H9 (cell line): ENCODE measurements at regions not wholly inside any gene's neighbourhood (a gene's known extent, or its start where the extent isn't known, plus 50 kb on each side); places are given as distances from the start of the nearest gene placed in this dataset.

ENCODE experiments used
- DNase-seq: peaks from one replicate; pipeline ENCODE4 v3.0.0-alpha.2; 2017
- H2AFZ ChIP-seq: one replicate; pipeline ENCODE4 v1.6.1; 2013; ENCODE audit warnings: mild to moderate bottlenecking, low read length, control low read depth, moderate library complexity
- H2AK5ac ChIP-seq: 2 replicates; pipeline ENCODE4 v1.6.1; 2013; ENCODE audit warnings: low read length, control low read depth, mixed read lengths; ENCODE audit not compliant: insufficient read length
- H2BK120ac ChIP-seq: one replicate; pipeline ENCODE4 v1.6.1; 2013; ENCODE audit warnings: low read depth, mild to moderate bottlenecking, low read length, control low read depth, inconsistent platforms; ENCODE audit not compliant: poor library complexity, severe bottlenecking
- H2BK12ac ChIP-seq: 2 replicates; pipeline ENCODE4 v1.6.1; 2013; ENCODE audit warnings: low read length, control low read depth, mixed read lengths, low read depth; ENCODE audit not compliant: insufficient read length
- H2BK15ac ChIP-seq: 2 replicates; pipeline ENCODE4 v1.6.1; 2013; ENCODE audit warnings: low read depth, low read length, control low read depth
- H2BK20ac ChIP-seq: one replicate; pipeline ENCODE4 v1.6.1; 2013; ENCODE audit warnings: low read depth, mild to moderate bottlenecking, low read length, control low read depth, inconsistent platforms; ENCODE audit not compliant: poor library complexity, severe bottlenecking
- H2BK5ac ChIP-seq: 2 replicates; pipeline ENCODE4 v1.6.1; 2013; ENCODE audit warnings: low read length, control low read depth, mixed read lengths; ENCODE audit not compliant: insufficient read length
- H3K14ac ChIP-seq: 2 replicates; pipeline ENCODE4 v1.6.1; 2013; ENCODE audit warnings: low read length, control low read depth; ENCODE audit not compliant: insufficient read depth
- H3K18ac ChIP-seq: 2 replicates; pipeline ENCODE4 v1.6.1; 2013; ENCODE audit warnings: low read depth, mild to moderate bottlenecking, mixed read lengths, low read length, control low read depth; ENCODE audit not compliant: insufficient read length
- H3K23ac ChIP-seq: 2 replicates; pipeline ENCODE4 v1.6.1; 2013; ENCODE audit warnings: low read length, control low read depth, mixed read lengths, low read depth; ENCODE audit not compliant: insufficient read length
- H3K23me2 ChIP-seq: 2 replicates; pipeline ENCODE4 v1.6.1; 2013; ENCODE audit warnings: low read depth, mild to moderate bottlenecking, mixed read lengths, low read length, control low read depth; ENCODE audit not compliant: insufficient read length, poor library complexity, severe bottlenecking
- H3K27ac ChIP-seq: 2 replicates; pipeline ENCODE4 v1.5.1; 2013; ENCODE audit warnings: low read length, control low read depth, mixed read lengths, low read depth; ENCODE audit not compliant: insufficient read length
- H3K27me3 ChIP-seq: 2 replicates; pipeline ENCODE4 v1.6.1; 2013; ENCODE audit warnings: low read length, control low read depth, inconsistent platforms; ENCODE audit not compliant: insufficient read depth
- H3K4ac ChIP-seq: 2 replicates; pipeline ENCODE4 v1.6.1; 2013; ENCODE audit warnings: low read depth, mild to moderate bottlenecking, control low read depth, inconsistent platforms, low read length, moderate library complexity
- H3K4me1 ChIP-seq: 2 replicates; pipeline ENCODE4 v1.6.1; 2013; ENCODE audit warnings: low read length, control low read depth, inconsistent platforms; ENCODE audit not compliant: insufficient read depth
- H3K4me2 ChIP-seq: 2 replicates; pipeline ENCODE4 v1.6.1; 2013; ENCODE audit warnings: low read length, control low read depth, mixed read lengths; ENCODE audit not compliant: insufficient read length, insufficient read depth
- H3K56ac ChIP-seq: 2 replicates; pipeline ENCODE4 v1.6.1; 2013; ENCODE audit warnings: low read depth, mild to moderate bottlenecking, mixed read lengths, low read length, control low read depth; ENCODE audit not compliant: insufficient read length
- H3K79me1 ChIP-seq: 2 replicates; pipeline ENCODE4 v1.6.1; 2013; ENCODE audit warnings: low read depth, mild to moderate bottlenecking, moderate library complexity, low read length, control low read depth, inconsistent platforms; ENCODE audit not compliant: insufficient read depth, poor library complexity, severe bottlenecking
- H3K79me2 ChIP-seq: 2 replicates; pipeline ENCODE4 v1.6.1; 2013; ENCODE audit warnings: low read length, control low read depth, inconsistent platforms; ENCODE audit not compliant: insufficient read depth
- H3K9ac ChIP-seq: 2 replicates; pipeline ENCODE4 v1.6.1; 2013; ENCODE audit warnings: low read length, control low read depth, mixed read lengths; ENCODE audit not compliant: insufficient read length; ENCODE audit errors: extremely low read depth
- H3K9me3 ChIP-seq: one replicate; pipeline ENCODE4 v1.6.1; 2013; ENCODE audit warnings: low read depth, low read length, inconsistent platforms; ENCODE audit not compliant: control insufficient read depth
- H3T11ph ChIP-seq: one replicate; pipeline ENCODE4 v1.6.1; 2013; ENCODE audit warnings: mild to moderate bottlenecking, low read length, control low read depth, inconsistent platforms
- H4K20me1 ChIP-seq: one replicate; pipeline ENCODE4 v1.6.1; 2013; ENCODE audit not compliant: control insufficient read depth, insufficient read length, insufficient read depth
- H4K5ac ChIP-seq: 2 replicates; pipeline ENCODE4 v1.6.1; 2013; ENCODE audit warnings: low read depth, mild to moderate bottlenecking, mixed read lengths, low read length, control low read depth; ENCODE audit not compliant: insufficient read length
- H4K8ac ChIP-seq: replicated peaks from 2 replicates; pipeline ENCODE4 v1.6.1; 2013; ENCODE audit warnings: low read length, control low read depth, mixed read lengths, low read depth; ENCODE audit not compliant: insufficient read length
- H4K91ac ChIP-seq: 2 replicates; pipeline ENCODE4 v1.6.1; 2013; ENCODE audit warnings: low read depth, mild to moderate bottlenecking, moderate library complexity, mixed read lengths, low read length, control low read depth; ENCODE audit not compliant: insufficient read length
- H3K27ac Mint-ChIP-seq, 3 experiments: 2 replicates in 2 of 3; 3 replicates in 1 of 3; pipeline ENCODE4 v1.8.0; 2020 to 2021; ENCODE audit warnings: mixed read lengths in 3 of 3, mild to moderate bottlenecking in 1 of 3, moderate library complexity in 1 of 3
- H3K27me3 Mint-ChIP-seq: 2 replicates; pipeline ENCODE4 v1.8.0; 2021; ENCODE audit warnings: low read depth, mild to moderate bottlenecking, moderate library complexity, mixed read lengths
- H3K36me3 Mint-ChIP-seq, 3 experiments: 2 replicates in 2 of 3; 3 replicates in 1 of 3; pipeline ENCODE4 v1.8.0; 2020 to 2021; ENCODE audit warnings: low read depth in 3 of 3, mixed read lengths in 3 of 3; ENCODE audit not compliant: insufficient read depth in 1 of 3
- H3K4me1 Mint-ChIP-seq, 2 experiments: 2 replicates each; pipeline ENCODE4 v1.8.0; 2020; ENCODE audit warnings: mixed read lengths in 2 of 2
- H3K4me3 Mint-ChIP-seq, 2 experiments: 2 replicates in 1 of 2; 3 replicates in 1 of 2; pipeline ENCODE4 v1.8.0; 2020 to 2021; ENCODE audit warnings: mild to moderate bottlenecking in 2 of 2, mixed read lengths in 2 of 2, moderate library complexity in 1 of 2
- H3K9me3 Mint-ChIP-seq, 2 experiments: 2 replicates in 1 of 2; 3 replicates in 1 of 2; pipeline ENCODE4 v1.8.0; 2020; ENCODE audit warnings: mild to moderate bottlenecking in 2 of 2, mixed read lengths in 2 of 2, moderate library complexity in 1 of 2
- CTCF ChIP-seq: fragments of 200-600 bp; sonication (generic); conservative IDR thresholded peaks from 3 replicates; pipeline ENCODE4 v1.8.0; 2021; ENCODE audit warnings: antibody characterized with exemption, mild to moderate bottlenecking
- WGBS: extraction: QIAGEN DNeasy Blood & Tissue Kit; methylation state at CpG from one replicate; pipeline ENCODE4 v1.1.7; 2013; ENCODE audit warnings: missing lambda C conversion rate, low lambda C conversion rate, mixed read lengths; ENCODE audit not compliant: insufficient read length; ENCODE audit errors: extremely low coverage; 5-methylcytosine and 5-hydroxymethylcytosine counted together

- Histone ChIP-seq H2AK5ac (no peak overlapping the region), H3K18ac (no peak overlapping the region), H3T11ph (no peak overlapping the region), H3K14ac (no peak overlapping the region), H3K4me2 (no peak overlapping the region), H4K91ac (no peak overlapping the region), H2AFZ (no peak overlapping the region), H3K23me2 (no peaks in the 10 kb centered on the region), H3K79me2 (no peaks in the 10 kb centered on the region), H3K9ac (no peak overlapping the region), H3K4ac (no peak overlapping the region), H3K27ac (no peak overlapping the region), H4K8ac (no peak overlapping the region), H2BK120ac (no peak overlapping the region), H3K27me3 (no peaks in the 10 kb centered on the region), H2BK20ac (no peak overlapping the region), H4K5ac (no peak overlapping the region), H3K79me1 (no peaks in the 10 kb centered on the region), H3K23ac (no peak overlapping the region), H2BK12ac (no peak overlapping the region), H3K9me3 (no peaks in the 10 kb centered on the region), H3K4me1 (peaks cover 7% of the 10 kb centered on the region), H2BK5ac (no peak overlapping the region), H4K20me1 (no peaks in the 10 kb centered on the region), H3K56ac (no peak overlapping the region), H2BK15ac (no peak overlapping the region)
- no peak overlapping the region for H3K4me3 Mint-ChIP-seq
- no peak for DNase-seq
- H3K9me3 Mint-ChIP-seq: no peaks in the 10 kb centered on the region
- WGBS: no CpG with 5 or more reads among the region's 2 CpGs
- H3K27me3 Mint-ChIP-seq: no peaks in the 10 kb centered on the region
- H3K4me1 Mint-ChIP-seq: peaks cover 6% of the 10 kb centered on the region in 2 experiments
- H3K36me3 Mint-ChIP-seq: no peaks in the 10 kb centered on the region; a peak in 1 of 7 replicates
- H3K27ac Mint-ChIP-seq: no peak overlapping the region
- TF ChIP-seq CTCF: no peak
Observed at GRCh38 chr4:11111876-11112275, 316.8 kb downstream of the HS3ST1 start.
